ENCODE measurements at regions not wholly inside any gene's neighbourhood (a gene's known extent, or its start where the extent isn't known, plus 50 kb on each side); places are given as distances from the start of the nearest gene placed in this dataset.

- TF ChIP-seq TAF1 (IDR thresholded peaks at IDR 0.05; ENCODE audit: borderline replicate concordance, insufficient read depth, low read length) (no peak), POLR2AphosphoS5 (IDR thresholded peaks at IDR 0.05; ENCODE audit: low read depth, low read length) (no peak)
These were observed 367.0 kb upstream of the MGMT start for GRCh38 chr10:129099992-129100391.

GRCh38 chr10:129101232-129101980 lies 365.6 kb upstream of the MGMT start:
- TF ChIP-seq REST (IDR thresholded peaks at IDR 0.05; ENCODE audit: insufficient read depth in 1 of 2, low read depth in 2 of 2, low read length in 2 of 2) (no peak), TAF1 (IDR thresholded peaks at IDR 0.05; ENCODE audit: borderline replicate concordance, insufficient read depth, low read length) (no peak), SIN3A (IDR thresholded peaks at IDR 0.05; ENCODE audit: borderline replicate concordance, insufficient read depth, low read length) (no peak), POLR2AphosphoS5 (IDR thresholded peaks at IDR 0.05; ENCODE audit: low read depth, low read length) (no peak), FOXP2 (optimal IDR thresholded peaks at IDR 0.05; ENCODE audit: borderline replicate concordance, extremely low read depth, extremely low read length, insufficient read depth) (no peak)

GRCh38 chr10:129102906-129103693 lies 363.9 kb upstream of the MGMT start:
- TF ChIP-seq POLR2AphosphoS5 (IDR thresholded peaks at IDR 0.05; ENCODE audit: low read depth, low read length), result no peak
- TF ChIP-seq SIN3A (IDR thresholded peaks at IDR 0.05; ENCODE audit: borderline replicate concordance, insufficient read depth, low read length), result no peak
- TF ChIP-seq REST (IDR thresholded peaks at IDR 0.05; ENCODE audit: insufficient read depth in 1 of 2, low read depth in 2 of 2, low read length in 2 of 2), result no peak
- TF ChIP-seq FOXP2 (optimal IDR thresholded peaks at IDR 0.05; ENCODE audit: borderline replicate concordance, extremely low read depth, extremely low read length, insufficient read depth), result no peak
- TF ChIP-seq TAF1 (IDR thresholded peaks at IDR 0.05; ENCODE audit: borderline replicate concordance, insufficient read depth, low read length), result no peak

GRCh38 chr10:129104266-129105045 lies 362.6 kb upstream of the MGMT start:
- TF ChIP-seq TAF1 (IDR thresholded peaks at IDR 0.05; ENCODE audit: borderline replicate concordance, insufficient read depth, low read length) (no peak), POLR2AphosphoS5 (IDR thresholded peaks at IDR 0.05; ENCODE audit: low read depth, low read length) (no peak)

GRCh38 chr10:129105266-129105665 lies 361.8 kb upstream of the MGMT start:
- TF ChIP-seq TAF1 (IDR thresholded peaks at IDR 0.05; ENCODE audit: borderline replicate concordance, insufficient read depth, low read length), result no peak
- TF ChIP-seq POLR2AphosphoS5 (IDR thresholded peaks at IDR 0.05; ENCODE audit: low read depth, low read length), result no peak
- TF ChIP-seq SIN3A (IDR thresholded peaks at IDR 0.05; ENCODE audit: borderline replicate concordance, insufficient read depth, low read length), result no peak
- no peak for TF ChIP-seq FOXP2 (optimal IDR thresholded peaks at IDR 0.05; ENCODE audit: borderline replicate concordance, extremely low read depth, extremely low read length, insufficient read depth)
- no peak for TF ChIP-seq REST (IDR thresholded peaks at IDR 0.05; ENCODE audit: insufficient read depth in 1 of 2, low read depth in 2 of 2, low read length in 2 of 2)

Measured in PFSK-1 (cell line).